Panc1 (cell line): ENCODE measurements at regions not wholly inside any gene's neighbourhood (a gene's known extent, or its start where the extent isn't known, plus 50 kb on each side); places are given as distances from the start of the nearest gene placed in this dataset.

Experiments used
- ATAC-seq: fragments of 200-7000 bp; cut with Tn5 transposase; 2 replicates; pipeline ENCODE4 v1.9.1; 2020; ENCODE audit warnings: mild to moderate bottlenecking, moderate library complexity
- BruUV-seq: library from RNA; stranded (reverse); fragments of 400-500 nt; replicated peaks from 2 replicates; lab custom pipeline; 2021; lab: Mats Ljungman, UMichigan
- CTCF ChIA-PET: fragments of 300-600 bp; sonication (Branson Sonifier 250); formaldehyde crosslinking; loops from one replicate; lab custom pipeline; 2022; ENCODE audit warnings: antibody characterized with exemption; lab: Charles Lee
- POLR2A ChIA-PET: fragments of 300-600 bp; sonication (Branson Sonifier 250); formaldehyde crosslinking; loops from one replicate; lab custom pipeline; 2022; ENCODE audit warnings: antibody characterized with exemption; lab: Charles Lee
- DNase-seq: peaks from one replicate; pipeline ENCODE4 v3.0.0-alpha.2; 2010; ENCODE audit warnings: low read depth, low spot score
- H3K27ac ChIP-seq: 2 replicates; pipeline ENCODE4 v1.5.1; 2011; ENCODE audit warnings: mild to moderate bottlenecking, low read length, inconsistent platforms
- H3K27me3 ChIP-seq: fragments of 200-500 bp; sonication (Bioruptor generic); 2 replicates; pipeline ENCODE4 v1.6.0; 2014; ENCODE audit warnings: low read length, inconsistent platforms; ENCODE audit not compliant: control insufficient read depth, insufficient read depth
- H3K36me3 ChIP-seq: fragments of 200-500 bp; sonication (Bioruptor generic); 2 replicates; pipeline ENCODE4 v1.5.1; 2014; ENCODE audit warnings: inconsistent platforms, mild to moderate bottlenecking, low read length, moderate library complexity; ENCODE audit not compliant: control insufficient read depth, insufficient read depth
- H3K4me1 ChIP-seq: 2 replicates; pipeline ENCODE4 v1.5.1; 2011; ENCODE audit warnings: inconsistent platforms, mild to moderate bottlenecking, low read length, moderate library complexity; ENCODE audit not compliant: control insufficient read depth, insufficient read depth
- H3K4me3 ChIP-seq, 2 experiments: 2 replicates each; pipeline ENCODE4 v1.5.1; 2011 to 2012; ENCODE audit warnings: low read depth in 2 of 2, low read length in 2 of 2, mild to moderate bottlenecking in 2 of 2, inconsistent platforms in 1 of 2, moderate library complexity in 1 of 2
- H3K9me3 ChIP-seq: fragments of 200-500 bp; sonication (Bioruptor generic); 2 replicates; pipeline ENCODE4 v1.5.1; 2014; ENCODE audit warnings: low read depth, mild to moderate bottlenecking, inconsistent platforms, low read length, moderate library complexity; ENCODE audit not compliant: control insufficient read depth, insufficient read depth
- CTCF ChIP-seq: fragments of 450-650 bp; IDR thresholded peaks from 2 replicates; pipeline ENCODE4 v1.5.1; 2017; ENCODE audit warnings: mild to moderate bottlenecking
- POLR2AphosphoS5 ChIP-seq: IDR thresholded peaks from 2 replicates; pipeline ENCODE4 v1.6.1; 2012; ENCODE audit warnings: mild to moderate bottlenecking, low read depth, low read length, moderate library complexity
- REST ChIP-seq, 2 experiments: IDR thresholded peaks; 2 replicates each; pipeline ENCODE4 v1.6.1; 2011 to 2012; ENCODE audit warnings: low read depth in 2 of 2, control low read depth in 1 of 2, low read length in 1 of 2, mild to moderate bottlenecking in 1 of 2, moderate library complexity in 1 of 2; ENCODE audit not compliant: insufficient read depth in 1 of 2
- SIN3A ChIP-seq: IDR thresholded peaks from 2 replicates; pipeline ENCODE4 v1.6.1; 2012; ENCODE audit warnings: low read depth, mild to moderate bottlenecking, low read length, moderate library complexity, borderline replicate concordance; ENCODE audit not compliant: insufficient read depth
- TCF7L2 ChIP-seq: IDR thresholded peaks from 2 replicates; pipeline ENCODE4 v1.6.1; 2011; ENCODE audit warnings: mild to moderate bottlenecking, low read depth, low read length, inconsistent platforms
- in situ Hi-C: cut with HindIII; loops from 2 replicates; pipeline ENCODE4 v1.10.0; 2016; ENCODE audit warnings: low sequenced_read_pairs, low pct_unique_long_range_greater_than_20kb
- intact Hi-C: fragments of 100-400 bp; cut with micrococcal nuclease; formaldehyde crosslinking; loops from one replicate; pipeline ENCODE4 v1.10.0; 2022; ENCODE audit not compliant: unreplicated experiment

- intact Hi-C loops (no loop called here), in situ Hi-C loops (no loop called here)
- TF ChIP-seq REST (IDR thresholded peaks at IDR 0.05; ENCODE audit: insufficient read depth in 1 of 2, low read depth in 2 of 2, low read length in 1 of 2) (no peak), SIN3A (no peak), TCF7L2 (no peak), CTCF (no peak)
- Histone ChIP-seq H3K36me3 (no peaks in the 10 kb centered on the region), H3K27me3 (no peaks in the 10 kb centered on the region), H3K27ac (no peak overlapping the region), H3K4me3 (no peak overlapping the region), H3K9me3 (no peaks in the 10 kb centered on the region), H3K4me1 (no peaks in the 10 kb centered on the region)
- ATAC-seq (no peak), DNase-seq (no peak)
- ChIA-PET CTCF (no interaction called here), POLR2A (no interaction called here)
- BruUV-seq: no TSS peak
Measured at GRCh38 chr16:87198881-87199280, 118.3 kb downstream of the C16orf95 start.

GRCh38 chr16:87199379-87199778 lies 117.8 kb downstream of the C16orf95 start:
- Histone ChIP-seq H3K4me1 (no peaks in the 10 kb centered on the region), H3K9me3 (no peaks in the 10 kb centered on the region), H3K4me3 (no peak overlapping the region), H3K27me3 (no peaks in the 10 kb centered on the region), H3K27ac (no peak overlapping the region), H3K36me3 (no peaks in the 10 kb centered on the region)
- in situ Hi-C loops: no loop called here
- no peak for TF ChIP-seq SIN3A
- TF ChIP-seq POLR2AphosphoS5: no peak
- no peak for TF ChIP-seq CTCF
- TF ChIP-seq TCF7L2: no peak
- TF ChIP-seq REST (IDR thresholded peaks at IDR 0.05; ENCODE audit: insufficient read depth in 1 of 2, low read depth in 2 of 2, low read length in 1 of 2): no peak
- intact Hi-C loops: no loop called here
- no peak for ATAC-seq
- no TSS peak for BruUV-seq
- DNase-seq: no peak
- POLR2A ChIA-PET: no interaction called here
- CTCF ChIA-PET: no interaction called here
